SK-N-SH (cell line): ENCODE measurements at regions not wholly inside any gene's neighbourhood (a gene's known extent, or its start where the extent isn't known, plus 50 kb on each side); places are given as distances from the start of the nearest gene placed in this dataset.

Experiments used
- CTCF ChIA-PET: fragments of 300-600, 350-600 bp; formaldehyde crosslinking; extraction: SDS; loops from one replicate; lab custom pipeline; 2021; lab: Yijun Ruan, JAX
- POLR2A ChIA-PET: fragments of 350-600 bp; sonication (Branson Sonifier 250); formaldehyde crosslinking; extraction: SDS; loops from one replicate; lab custom pipeline; 2020; ENCODE audit warnings: antibody characterized with exemption, inconsistent platforms; lab: Yijun Ruan, JAX
- DNase-seq: peaks from one replicate; pipeline ENCODE4 v3.0.0; 2012
- H2AFZ ChIP-seq: fragments of 200-600 bp; sonication (generic); 2 replicates; pipeline ENCODE4 v1.8.1; 2016; ENCODE audit warnings: antibody characterized with exemption, mild to moderate bottlenecking, low read depth
- H3F3A ChIP-seq: fragments of 200-600 bp; sonication (generic); replicated peaks from 2 replicates; pipeline ENCODE3; 2016; ENCODE audit warnings: antibody characterized with exemption, mild to moderate bottlenecking; ENCODE audit not compliant: insufficient read depth
- H3K27ac ChIP-seq, 2 experiments: fragments of 200-500 bp in 1 of 2; fragments of 200-600 bp in 1 of 2; sonication (Bioruptor generic) in 1 of 2; sonication (generic), shearing (Covaris generic) in 1 of 2; 2 replicates each; pipeline versions ENCODE4 v1.5.1 to v1.6.1; 2014 to 2016; ENCODE audit warnings: low read depth in 2 of 2, inconsistent platforms in 1 of 2, low read length in 1 of 2, mild to moderate bottlenecking in 1 of 2, mixed read lengths in 1 of 2
- H3K27me3 ChIP-seq: fragments of 200-600 bp; sonication (generic), shearing (Covaris generic); 2 replicates; pipeline ENCODE4 v1.6.1; 2016; ENCODE audit warnings: mixed run types; ENCODE audit not compliant: insufficient read depth
- H3K36me3 ChIP-seq, 2 experiments: fragments of 200-500 bp in 1 of 2; fragments of 200-600 bp in 1 of 2; sonication (Bioruptor generic) in 1 of 2; sonication (generic) in 1 of 2; replicated peaks in 1 of 2; 2 replicates each; pipeline versions ENCODE3 to v1.5.1; 2014 to 2016; ENCODE audit warnings: low read length in 1 of 2, mild to moderate bottlenecking in 1 of 2; ENCODE audit not compliant: insufficient read depth in 2 of 2, control insufficient read depth in 1 of 2
- H3K4me1 ChIP-seq, 2 experiments: fragments of 200-500 bp in 1 of 2; fragments of 200-600 bp in 1 of 2; sonication (Bioruptor generic) in 1 of 2; sonication (generic), shearing (Covaris generic) in 1 of 2; 2 replicates each; pipeline versions ENCODE4 v1.5.1 to v1.6.1; 2014 to 2016; ENCODE audit warnings: low read depth in 1 of 2, low read length in 1 of 2, mixed run types in 1 of 2; ENCODE audit not compliant: insufficient read depth in 2 of 2, control insufficient read depth in 1 of 2
- H3K4me2 ChIP-seq: fragments of 200-600 bp; sonication (generic), shearing (Covaris generic); 2 replicates; pipeline ENCODE4 v1.6.1; 2017; ENCODE audit warnings: mixed run types
- H3K4me3 ChIP-seq, 2 experiments: fragments of 200-500 bp in 1 of 2; fragments of 200-600 bp in 1 of 2; sonication (Bioruptor generic) in 1 of 2; sonication (generic), shearing (Covaris generic) in 1 of 2; 2 replicates each; pipeline versions ENCODE4 v1.5.1 to v1.8.1; 2014 to 2016; ENCODE audit warnings: low read depth in 2 of 2, inconsistent platforms in 1 of 2, low read length in 1 of 2, mild to moderate bottlenecking in 1 of 2, mixed read lengths in 1 of 2, moderate library complexity in 1 of 2
- H3K79me2 ChIP-seq: fragments of 200-600 bp; sonication (generic); 2 replicates; pipeline ENCODE4 v1.8.1; 2017; ENCODE audit warnings: mild to moderate bottlenecking; ENCODE audit not compliant: insufficient read depth
- H3K9ac ChIP-seq: fragments of 200-600 bp; sonication (generic); 2 replicates; pipeline ENCODE4 v1.6.1; 2017; ENCODE audit warnings: mixed run types
- H3K9me2 ChIP-seq: fragments of 200-600 bp; sonication (generic); 2 replicates; pipeline ENCODE4 v1.6.1; 2017; ENCODE audit warnings: mixed run types
- H3K9me3 ChIP-seq: fragments of 200-600 bp; sonication (generic); 2 replicates; pipeline ENCODE4 v1.6.1; 2017; ENCODE audit warnings: mixed run types, mild to moderate bottlenecking, moderate library complexity
- H4K20me1 ChIP-seq: fragments of 200-600 bp; sonication (generic); 2 replicates; pipeline ENCODE4 v1.6.1; 2017; ENCODE audit warnings: mild to moderate bottlenecking, mixed run types; ENCODE audit not compliant: insufficient read depth
- CHD2 ChIP-seq: fragments of 150-350 bp; IDR thresholded peaks from 2 replicates; pipeline ENCODE4 v1.6.1; 2018; ENCODE audit warnings: low read length; ENCODE audit not compliant: partially characterized antibody
- GABPA ChIP-seq: IDR thresholded peaks from 2 replicates; pipeline ENCODE4 v1.4.0; 2012; ENCODE audit warnings: low read depth, mild to moderate bottlenecking
- MXI1 ChIP-seq: IDR thresholded peaks from 2 replicates; pipeline ENCODE4 v1.6.1; 2012; ENCODE audit warnings: mild to moderate bottlenecking, low read depth, low read length, improper control_type of control experiment
- RCOR1 ChIP-seq: fragments of 150-350 bp; IDR thresholded peaks from 2 replicates; pipeline ENCODE4 v1.6.1; 2017; ENCODE audit warnings: antibody characterized with exemption, low read length
- SMC3 ChIP-seq: IDR thresholded peaks from 2 replicates; pipeline ENCODE4 v1.6.1; 2012; ENCODE audit warnings: low read depth, low read length, improper control_type of control experiment
- TCF12 ChIP-seq: IDR thresholded peaks from 2 replicates; pipeline ENCODE4 v1.4.0; 2012
- TEAD4 ChIP-seq: IDR thresholded peaks from 2 replicates; pipeline ENCODE4 v1.4.0; 2012; ENCODE audit warnings: mild to moderate bottlenecking, borderline replicate concordance; ENCODE audit not compliant: insufficient read depth
- WGBS: methylation state at CpG from one replicate; pipeline ENCODE4 v1.1.6; 2017; ENCODE audit warnings: low lambda C conversion rate; 5-methylcytosine and 5-hydroxymethylcytosine counted together
- TF ChIP-seq, protein P1 (sequence below): IDR thresholded peaks from 2 replicates; pipeline ENCODE4 v1.4.0; 2012; ENCODE audit warnings: low read depth

- Histone ChIP-seq H3K9me3 (no peaks in the 10 kb centered on the region), H4K20me1 (no peaks in the 10 kb centered on the region), H3K4me3 (no peak overlapping the region), H3K9me2 (no peaks in the 10 kb centered on the region), H3K9ac (no peak overlapping the region), H3K4me1 (no peaks in the 10 kb centered on the region), H2AFZ (no peak overlapping the region), H3K4me2 (no peak overlapping the region), H3K27me3 (no peaks in the 10 kb centered on the region), H3K36me3 (no peaks in the 10 kb centered on the region), H3K79me2 (no peaks in the 10 kb centered on the region), H3K27ac (no peak overlapping the region), H3F3A (no peaks in the 10 kb centered on the region)
- CTCF ChIA-PET = no interaction called here
- TF ChIP-seq CHD2 = no peak
- TF ChIP-seq MXI1 = no peak
- no peak for TF ChIP-seq RCOR1
- no peak for TF ChIP-seq GABPA
- no peak for DNase-seq
- 4% methylated on average over 5 of the region's 5 CpGs for WGBS
- POLR2A ChIA-PET = no interaction called here
Measured at GRCh38 chr2:52844701-52845423, 922.7 kb upstream of the CHAC2 start.

DNA sequence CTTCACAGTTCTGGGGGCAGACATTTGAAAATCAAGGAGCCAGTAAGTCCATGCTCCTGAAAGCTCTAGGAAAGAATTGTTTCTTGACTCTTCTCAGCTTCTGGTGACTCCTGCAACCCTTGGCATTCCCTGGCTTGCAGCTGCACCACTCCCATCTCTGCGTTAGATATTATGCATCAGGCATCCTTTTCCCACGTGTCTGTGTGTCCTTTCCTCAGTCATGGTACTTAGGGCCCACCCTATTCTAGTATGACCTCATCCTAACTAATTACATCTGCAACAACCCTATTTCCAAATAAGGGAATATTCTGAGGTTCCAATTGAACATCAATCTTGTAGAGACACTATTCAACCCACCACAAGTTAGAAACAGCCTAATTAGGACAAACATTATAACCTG is 931.7 kb upstream of the CHAC2 start:
- Histone ChIP-seq H2AFZ (no peak overlapping the region), H3K4me3 (no peak overlapping the region), H3F3A (no peaks in the 10 kb centered on the region), H3K36me3 (no peaks in the 10 kb centered on the region), H4K20me1 (no peaks in the 10 kb centered on the region), H3K27ac (no peak overlapping the region), H3K9ac (no peak overlapping the region), H3K4me2 (no peak overlapping the region), H3K79me2 (no peaks in the 10 kb centered on the region), H3K9me3 (no peaks in the 10 kb centered on the region), H3K9me2 (no peaks in the 10 kb centered on the region)
- CTCF ChIA-PET = no interaction called here
- DNase-seq = no peak
- POLR2A ChIA-PET = no interaction called here
- TF ChIP-seq TCF12 (no peak), SMC3 (no peak)
- TF ChIP-seq, protein P1, sequence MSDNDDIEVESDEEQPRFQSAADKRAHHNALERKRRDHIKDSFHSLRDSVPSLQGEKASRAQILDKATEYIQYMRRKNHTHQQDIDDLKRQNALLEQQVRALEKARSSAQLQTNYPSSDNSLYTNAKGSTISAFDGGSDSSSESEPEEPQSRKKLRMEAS = no peak
- TF ChIP-seq, all 33 proteins: peak for 0
- Histone ChIP-seq H3K4me1 (no peaks in the 10 kb centered on the region), H3K27me3 (no peaks in the 10 kb centered on the region)
- 0% methylated on average over 2 of the region's 2 CpGs for WGBS

- H4K20me1 ChIP-seq = no peaks in the 10 kb centered on the region
- no peak for DNase-seq
- H3K4me3 ChIP-seq = no peak overlapping the region
- H3K27me3 ChIP-seq = no peaks in the 10 kb centered on the region
- H3K79me2 ChIP-seq = no peaks in the 10 kb centered on the region
- no peak overlapping the region for H3K27ac ChIP-seq
- H3K9me2 ChIP-seq = no peaks in the 10 kb centered on the region
- no peaks in the 10 kb centered on the region for H3K4me1 ChIP-seq
- no peak overlapping the region for H2AFZ ChIP-seq
- H3K36me3 ChIP-seq = no peaks in the 10 kb centered on the region
- CTCF ChIA-PET = no interaction called here
- H3F3A ChIP-seq = no peaks in the 10 kb centered on the region
- H3K9me3 ChIP-seq = no peaks in the 10 kb centered on the region
- POLR2A ChIA-PET = no interaction called here
- TF ChIP-seq SMC3 (no peak), TEAD4 (no peak), RCOR1 (no peak)
- H3K4me2 ChIP-seq = no peak overlapping the region
- no peak overlapping the region for H3K9ac ChIP-seq
Measured at GRCh38 chr2:52831216-52831615, 936.4 kb upstream of the CHAC2 start.
